SW 1271 (cell line): ENCODE measurements at regions not wholly inside any gene's neighbourhood (a gene's known extent, or its start where the extent isn't known, plus 50 kb on each side); places are given as distances from the start of the nearest gene placed in this dataset.

ENCODE experiments used
- DNase-seq, 2 experiments: peaks; one replicate each; lab custom pipeline; 2025; lab: John Stamatoyannopoulos, UW

- no peak for DNase-seq
These were observed 305.6 kb upstream of the MAN1A1 start for GRCh38 chr6:119655124-119655523.

- no peak for DNase-seq
These were observed 303.8 kb upstream of the MAN1A1 start for GRCh38 chr6:119653329-119653728.

- no peak for DNase-seq
These were observed 300.0 kb upstream of the MAN1A1 start for GRCh38 chr6:119649531-119649930.

- DNase-seq = no peak
These were observed 297.7 kb upstream of the MAN1A1 start for GRCh38 chr6:119647309-119647708.

- no peak for DNase-seq
These were observed 294.3 kb upstream of the MAN1A1 start for GRCh38 chr6:119643876-119644275.

GRCh38 chr6:119637768-119638167, 288.2 kb upstream of the MAN1A1 start:
- DNase-seq = no peak

GRCh38 chr6:119636060-119636459, 286.5 kb upstream of the MAN1A1 start:
- DNase-seq = no peak

GRCh38 chr6:119633461-119633860, 283.9 kb upstream of the MAN1A1 start:
- DNase-seq = no peak

- no peak for DNase-seq
These were observed 281.1 kb upstream of the MAN1A1 start for GRCh38 chr6:119630561-119631192.

- no peak for DNase-seq
These were observed 279.4 kb upstream of the MAN1A1 start for GRCh38 chr6:119628691-119629594.

GRCh38 chr6:119627908-119628669, 278.5 kb upstream of the MAN1A1 start:
- DNase-seq = no peak

GRCh38 chr6:119626884-119627619, 277.5 kb upstream of the MAN1A1 start:
- DNase-seq = no peak

GRCh38 chr6:119620846-119621555, 271.4 kb upstream of the MAN1A1 start:
- DNase-seq = peak in 1 of 2 experiments; percentile 18

- DNase-seq = no peak
These were observed 264.6 kb upstream of the MAN1A1 start for GRCh38 chr6:119614138-119614537.

- no peak for DNase-seq
These were observed 263.4 kb upstream of the MAN1A1 start for GRCh38 chr6:119612911-119613381.

GRCh38 chr6:119612176-119612891, 262.8 kb upstream of the MAN1A1 start:
- no peak for DNase-seq

GRCh38 chr6:119610754-119611153, 261.2 kb upstream of the MAN1A1 start:
- DNase-seq = no peak

- no peak for DNase-seq
These were observed 260.7 kb upstream of the MAN1A1 start for GRCh38 chr6:119610265-119610664.

GRCh38 chr6:119609865-119610264, 260.3 kb upstream of the MAN1A1 start:
- no peak for DNase-seq

GRCh38 chr6:119608994-119609393, 259.4 kb upstream of the MAN1A1 start:
- DNase-seq = no peak
